DMS114 treated with DMSO at 0.1 percent for 48 hours (cell line): ENCODE measurements at regions not wholly inside any gene's neighbourhood (a gene's known extent, or its start where the extent isn't known, plus 50 kb on each side); places are given as distances from the start of the nearest gene placed in this dataset.
"Not testable (repeated sequence)": the region's sequence is repeated elsewhere in the genome, so short reads cannot be mapped to it uniquely, and the experiment has no call there.

ENCODE experiments used
- DNase-seq: peaks from one replicate; lab custom pipeline; 2025; ENCODE audit not compliant: unreplicated experiment; lab: John Stamatoyannopoulos, UW

GRCh38 chr9:87393706-87394230, 103.9 kb upstream of the DAPK1 start:
- no peak for DNase-seq

GRCh38 chr9:87395804-87396479, 101.7 kb upstream of the DAPK1 start:
- DNase-seq: no peak

DNA sequence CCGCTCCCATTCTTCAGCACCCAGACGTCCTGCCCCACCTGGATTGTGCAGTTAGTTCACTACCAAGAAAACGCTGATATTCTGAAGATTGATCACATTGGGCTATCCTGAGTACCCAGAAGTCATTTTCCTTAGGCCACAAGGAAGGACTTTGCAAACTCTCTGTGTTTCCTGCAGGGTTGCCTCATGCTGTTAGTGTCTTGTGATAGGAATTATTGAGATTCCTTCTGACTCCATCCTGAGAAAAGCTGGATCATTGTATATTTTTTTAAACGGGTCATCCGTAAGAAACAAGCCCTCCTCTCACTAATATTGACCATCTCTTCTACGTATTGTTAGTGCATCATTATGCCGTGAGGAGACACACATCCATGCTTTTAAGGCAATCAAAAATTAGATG, 96.0 kb upstream of the DAPK1 start:
- DNase-seq: no peak

- DNase-seq: no peak
Measured at GRCh38 chr9:87402537-87402936, 95.1 kb upstream of the DAPK1 start.

GRCh38 chr9:87405677-87406542, 91.8 kb upstream of the DAPK1 start:
- DNase-seq: no peak

- DNase-seq: no peak
Measured at GRCh38 chr9:87406543-87407166, 91.0 kb upstream of the DAPK1 start.

DNA sequence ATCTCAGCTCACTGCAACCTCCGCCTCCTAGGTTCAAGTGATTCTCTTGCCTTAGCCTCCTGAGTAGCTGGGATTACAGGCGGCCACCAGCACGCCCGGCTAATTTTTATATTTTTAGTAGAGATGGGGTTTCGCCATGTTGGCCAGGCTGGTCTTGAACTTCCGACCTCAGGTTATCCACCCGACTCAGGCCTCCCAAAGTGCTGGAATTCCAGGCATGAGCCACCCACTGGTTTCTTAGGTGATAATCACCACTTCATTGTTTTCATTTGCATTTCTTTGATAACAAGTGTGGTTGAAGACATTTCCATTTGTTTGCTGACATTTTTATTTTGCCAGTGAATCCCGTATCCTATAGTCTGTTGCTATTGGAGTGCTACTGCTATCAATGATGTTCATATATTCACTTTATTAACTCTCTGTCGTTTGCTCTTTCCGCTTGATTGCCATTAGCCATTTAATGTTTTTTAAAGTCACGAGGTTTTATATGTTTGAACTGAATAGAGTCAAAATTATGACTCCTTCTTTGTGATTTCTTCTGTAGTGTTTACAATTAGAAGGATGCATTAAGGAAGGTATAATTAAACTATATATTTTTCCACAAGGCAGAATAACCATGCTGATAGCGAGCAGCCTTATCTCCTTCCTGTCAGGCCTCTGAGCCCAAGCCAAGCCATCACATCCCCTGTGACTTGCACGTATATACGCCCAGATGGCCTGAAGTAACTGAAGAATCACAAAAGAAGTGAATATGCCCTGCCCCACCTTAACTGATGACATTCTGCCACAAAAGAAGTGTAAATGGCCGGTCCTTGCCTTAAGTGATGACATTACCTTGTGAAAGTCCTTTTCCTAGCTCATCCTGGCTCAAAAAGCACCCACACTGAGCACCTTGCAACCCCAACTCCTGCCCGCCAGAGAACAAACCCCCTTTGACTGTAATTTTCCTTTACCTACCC, 87.3 kb upstream of the DAPK1 start:
- DNase-seq: not testable (repeated sequence)

- DNase-seq: no peak
Measured at GRCh38 chr9:87420884-87421283, 76.8 kb upstream of the DAPK1 start.

- DNase-seq: no peak
Measured at GRCh38 chr9:87421734-87422133, 75.9 kb upstream of the DAPK1 start.

- no peak for DNase-seq
Measured at GRCh38 chr9:87422999-87423398, 74.7 kb upstream of the DAPK1 start.

- DNase-seq: not testable (repeated sequence)
Measured at GRCh38 chr9:87423885-87424284, 73.8 kb upstream of the DAPK1 start.

- DNase-seq: no peak
Measured at GRCh38 chr9:87425202-87425601, 72.5 kb upstream of the DAPK1 start.

- DNase-seq: no peak
Measured at GRCh38 chr9:87427851-87428506, 69.7 kb upstream of the DAPK1 start.

DNA sequence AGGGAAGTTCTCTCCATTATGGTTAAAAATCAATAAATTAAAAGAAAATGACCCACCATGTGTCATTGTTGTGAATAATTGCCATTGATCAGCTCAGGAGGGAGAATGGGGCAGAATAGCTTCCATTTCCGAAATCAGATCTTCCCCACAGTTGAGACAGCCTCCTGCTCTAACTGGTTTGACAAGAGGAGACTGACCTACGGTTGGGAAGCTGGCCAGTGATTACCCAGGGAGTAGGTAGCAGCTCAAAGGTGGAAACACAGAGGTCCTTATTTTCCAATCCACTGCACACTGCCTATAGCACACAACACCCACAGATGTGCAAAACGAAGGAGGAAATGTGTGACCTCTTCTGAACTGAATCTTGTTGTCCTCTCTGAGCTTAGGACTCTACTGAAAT, 69.0 kb upstream of the DAPK1 start:
- no peak for DNase-seq

DNA sequence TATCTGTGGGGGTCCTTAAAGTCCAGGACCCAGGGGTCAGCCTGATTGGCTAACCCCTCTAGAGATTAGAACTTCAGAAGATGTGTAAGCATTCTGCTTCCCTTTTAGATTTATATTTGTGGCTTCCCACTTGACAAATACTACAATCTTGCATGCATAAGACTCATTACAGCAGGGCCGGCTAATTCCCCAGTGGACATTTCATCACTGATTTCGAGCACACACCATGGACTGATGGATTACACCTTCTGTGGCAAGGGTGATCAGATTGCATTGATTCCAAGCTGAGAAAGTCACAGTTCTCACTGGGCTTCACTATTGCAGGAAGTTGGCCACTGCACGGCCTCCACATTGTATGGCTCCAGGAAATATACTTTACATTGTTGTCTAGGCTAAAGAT, 65.8 kb upstream of the DAPK1 start:
- no peak for DNase-seq

- DNase-seq: no peak
Measured at GRCh38 chr9:87433853-87434252, 63.8 kb upstream of the DAPK1 start.

DNA sequence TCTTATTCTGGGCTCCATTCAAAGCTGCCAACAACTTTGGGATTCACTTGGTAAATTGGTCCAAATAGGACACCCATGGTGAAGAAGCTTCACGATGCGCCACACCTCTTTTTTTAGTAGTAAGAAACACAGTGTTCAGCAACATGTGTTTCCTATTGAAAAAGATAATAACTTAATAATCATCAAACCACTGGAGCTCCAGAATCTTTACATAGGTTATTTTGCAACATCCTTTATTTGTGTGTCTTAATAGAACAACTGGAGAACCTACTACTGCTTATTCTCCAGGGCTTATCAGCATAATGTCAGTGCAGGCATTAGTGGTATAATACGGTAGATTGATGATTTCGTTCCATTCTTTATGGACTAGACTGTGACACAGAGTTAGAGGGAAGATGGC, 63.3 kb upstream of the DAPK1 start:
- DNase-seq: no peak

GRCh38 chr9:87435189-87435880, 62.3 kb upstream of the DAPK1 start:
- no peak for DNase-seq

DNA sequence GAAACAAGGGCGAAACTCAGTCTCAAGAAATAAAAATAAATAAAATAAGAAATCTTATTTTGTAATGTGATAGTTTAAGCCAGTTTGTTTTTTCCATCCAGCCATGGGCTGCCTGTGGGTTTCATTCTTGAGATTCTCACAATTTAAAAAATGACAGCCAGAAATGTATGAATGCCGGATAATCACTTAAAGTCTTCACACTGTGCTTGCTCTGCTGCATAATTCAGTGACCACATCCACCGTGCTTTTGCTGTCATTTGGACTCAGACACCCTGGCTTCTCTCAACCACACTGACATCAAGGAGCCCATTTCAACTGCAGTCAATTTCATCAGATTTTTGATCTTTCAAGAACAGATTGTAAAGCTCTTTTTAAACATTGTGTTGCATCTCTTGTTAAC, 61.0 kb upstream of the DAPK1 start:
- no peak for DNase-seq

DNA sequence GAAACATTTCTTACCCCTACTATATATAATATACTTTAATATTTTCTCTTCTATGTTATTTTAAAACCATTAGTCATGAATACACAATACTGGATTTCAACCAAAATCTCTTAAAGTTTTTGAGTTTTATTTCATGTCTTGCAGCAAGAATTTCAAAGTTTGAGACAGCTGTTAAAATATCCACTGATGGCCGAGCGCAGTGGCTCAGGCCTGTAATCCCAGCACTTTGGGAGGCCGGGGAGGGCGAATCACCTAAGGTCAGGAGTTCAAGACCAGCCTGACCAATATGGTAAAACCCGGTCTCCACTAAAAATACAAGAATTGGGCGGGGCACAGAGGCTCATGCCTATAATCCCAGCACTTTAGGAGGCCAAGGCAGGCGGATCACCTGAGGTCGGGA, 59.7 kb upstream of the DAPK1 start:
- no peak for DNase-seq
